Myocyte (in vitro differentiated cells): ENCODE measurements at regions not wholly inside any gene's neighbourhood (a gene's known extent, or its start where the extent isn't known, plus 50 kb on each side); places are given as distances from the start of the nearest gene placed in this dataset.
"Not testable (repeated sequence)": the region's sequence is repeated elsewhere in the genome, so short reads cannot be mapped to it uniquely, and the experiment has no call there.

Experiments
- DNase-seq: peaks from one replicate; pipeline ENCODE4 v3.0.0-alpha.2; 2012; ENCODE audit warnings: low read depth

DNA sequence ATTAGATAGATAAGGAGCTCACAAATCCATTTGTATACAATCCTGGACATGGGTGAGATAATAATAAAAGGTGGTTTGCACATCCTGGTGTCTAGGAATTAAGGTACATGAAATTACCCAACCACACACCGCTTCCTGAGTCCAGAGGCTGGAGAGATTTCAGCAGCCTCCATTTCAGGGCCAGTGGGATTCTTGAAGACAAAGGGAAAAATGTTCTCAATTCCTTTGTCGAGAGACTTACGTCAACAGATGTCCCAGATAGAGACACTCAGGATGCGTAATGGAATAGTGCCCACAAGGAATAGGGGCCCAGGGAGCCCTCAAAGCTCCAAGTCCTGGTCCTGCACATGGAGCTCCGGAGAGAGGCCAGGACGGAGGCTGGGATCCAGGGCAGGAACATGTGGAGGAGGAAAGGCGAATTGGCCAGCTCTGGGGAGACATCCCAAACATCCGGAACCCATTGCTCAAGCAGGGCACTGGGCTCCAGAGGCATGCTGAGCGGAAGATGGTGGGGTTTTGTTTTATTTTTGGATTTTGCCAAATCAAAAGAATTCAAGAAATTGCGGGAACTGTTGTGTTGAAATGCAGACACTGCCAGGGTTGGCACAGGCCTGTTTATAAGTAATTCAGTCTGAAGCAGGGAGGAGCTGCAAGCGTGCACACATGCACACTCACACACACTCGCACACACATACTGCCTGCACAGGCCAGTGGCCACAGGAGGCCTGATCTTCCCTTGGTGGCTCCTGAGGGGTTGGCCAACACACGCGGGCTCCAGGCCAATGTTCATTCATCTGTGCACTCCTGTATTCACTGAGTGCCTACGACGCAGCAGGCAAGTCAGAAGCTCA, 97.2 kb downstream of the NOG start:
- no peak for DNase-seq

DNA sequence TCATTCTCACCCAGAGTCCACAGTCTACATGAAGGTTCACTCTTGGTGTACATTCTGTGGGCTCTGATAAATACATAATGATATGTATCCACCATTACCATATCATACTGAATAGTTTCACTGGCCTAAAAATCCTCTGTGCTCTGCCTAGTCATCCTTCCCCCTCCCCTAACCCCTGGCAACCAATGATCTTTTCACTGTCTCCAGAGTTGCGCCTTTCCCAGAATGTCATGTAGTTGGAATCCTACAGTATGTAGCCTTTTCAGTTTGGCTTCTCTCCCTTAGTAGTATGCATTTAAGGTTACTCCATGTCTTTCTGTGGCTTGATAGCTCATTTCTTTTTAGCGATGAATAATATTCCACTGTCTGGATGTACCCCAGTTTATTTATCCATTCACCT, 101.3 kb downstream of the NOG start:
- no peak for DNase-seq

DNA sequence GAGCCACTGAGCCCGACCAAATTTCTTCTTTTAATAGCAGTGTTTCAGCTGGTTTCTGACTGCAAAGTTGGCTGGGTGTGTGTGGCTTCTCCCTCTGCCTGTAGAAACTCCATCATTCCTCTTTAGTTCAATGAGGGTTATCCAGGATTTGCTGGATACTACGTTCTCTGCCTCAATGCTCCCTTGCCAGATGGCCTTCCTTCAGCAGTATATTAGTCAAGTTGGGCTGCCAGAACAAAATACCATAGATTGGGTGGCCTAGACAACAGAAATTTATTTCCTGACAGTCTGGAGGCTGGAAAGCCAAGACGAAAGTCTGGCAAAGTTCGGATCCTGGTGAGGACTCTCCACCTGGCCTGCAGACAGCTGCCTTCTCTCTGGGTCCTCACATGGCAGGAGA, 103.7 kb downstream of the NOG start:
- no peak for DNase-seq

DNA sequence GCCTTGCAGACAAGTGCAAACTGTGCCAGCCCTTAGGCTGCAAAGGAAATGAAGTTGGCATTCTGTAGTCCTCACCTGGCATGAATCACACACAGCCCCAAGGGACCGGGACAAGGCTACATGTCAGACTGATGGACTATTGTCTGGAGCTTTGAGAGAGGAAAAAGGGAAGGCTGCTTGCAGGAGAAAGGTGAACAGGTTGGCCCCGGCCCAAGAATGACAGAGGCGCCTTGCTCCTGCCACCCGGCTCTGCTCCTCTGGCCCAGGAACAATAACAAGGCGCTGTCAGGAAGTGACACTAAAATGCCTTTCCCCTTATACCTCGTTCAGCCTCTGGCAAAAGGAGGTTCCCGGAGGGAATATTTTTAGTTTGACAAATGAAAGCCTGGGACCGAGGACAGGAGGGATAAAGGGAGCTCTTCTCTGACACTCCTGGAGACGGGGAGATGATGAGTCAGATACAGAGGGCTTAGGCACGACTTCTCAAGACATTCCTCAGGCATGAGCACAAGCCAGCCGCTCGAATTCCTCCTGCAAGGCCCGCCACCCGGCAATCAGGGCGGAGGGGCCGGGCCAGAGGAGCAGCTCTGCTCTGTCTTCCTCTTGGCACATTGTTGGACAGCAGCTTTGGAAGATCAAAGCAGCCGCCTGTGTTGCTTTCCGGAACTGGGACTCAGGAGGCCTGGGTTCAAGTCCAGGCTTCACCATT, 105.8 kb downstream of the NOG start:
- peak; percentile 94 for DNase-seq

DNA sequence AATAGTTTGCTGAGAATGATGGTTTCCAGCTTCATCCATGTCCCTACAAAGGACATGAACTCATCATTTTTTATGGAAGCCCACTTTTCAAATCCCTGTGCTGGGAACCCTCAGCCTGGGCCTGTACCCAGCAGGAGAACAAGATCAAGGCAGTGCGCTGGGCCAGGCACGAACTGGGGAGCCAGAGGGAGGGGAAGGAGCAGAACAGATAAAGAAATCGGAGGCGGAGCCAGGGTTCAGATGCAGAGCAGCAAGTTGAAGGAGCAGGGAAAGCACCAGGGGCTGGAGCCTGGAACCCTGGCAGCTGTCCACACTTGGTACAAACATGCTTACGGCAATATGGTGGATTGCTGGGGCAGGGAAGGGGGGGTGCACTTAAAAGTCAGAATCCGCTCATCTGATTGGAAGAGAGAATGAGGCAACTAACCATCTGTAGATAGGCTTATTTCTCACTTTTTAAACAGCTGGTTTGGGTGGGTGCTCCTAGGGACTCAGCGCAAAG, 107.5 kb downstream of the NOG start:
- no peak for DNase-seq

DNA sequence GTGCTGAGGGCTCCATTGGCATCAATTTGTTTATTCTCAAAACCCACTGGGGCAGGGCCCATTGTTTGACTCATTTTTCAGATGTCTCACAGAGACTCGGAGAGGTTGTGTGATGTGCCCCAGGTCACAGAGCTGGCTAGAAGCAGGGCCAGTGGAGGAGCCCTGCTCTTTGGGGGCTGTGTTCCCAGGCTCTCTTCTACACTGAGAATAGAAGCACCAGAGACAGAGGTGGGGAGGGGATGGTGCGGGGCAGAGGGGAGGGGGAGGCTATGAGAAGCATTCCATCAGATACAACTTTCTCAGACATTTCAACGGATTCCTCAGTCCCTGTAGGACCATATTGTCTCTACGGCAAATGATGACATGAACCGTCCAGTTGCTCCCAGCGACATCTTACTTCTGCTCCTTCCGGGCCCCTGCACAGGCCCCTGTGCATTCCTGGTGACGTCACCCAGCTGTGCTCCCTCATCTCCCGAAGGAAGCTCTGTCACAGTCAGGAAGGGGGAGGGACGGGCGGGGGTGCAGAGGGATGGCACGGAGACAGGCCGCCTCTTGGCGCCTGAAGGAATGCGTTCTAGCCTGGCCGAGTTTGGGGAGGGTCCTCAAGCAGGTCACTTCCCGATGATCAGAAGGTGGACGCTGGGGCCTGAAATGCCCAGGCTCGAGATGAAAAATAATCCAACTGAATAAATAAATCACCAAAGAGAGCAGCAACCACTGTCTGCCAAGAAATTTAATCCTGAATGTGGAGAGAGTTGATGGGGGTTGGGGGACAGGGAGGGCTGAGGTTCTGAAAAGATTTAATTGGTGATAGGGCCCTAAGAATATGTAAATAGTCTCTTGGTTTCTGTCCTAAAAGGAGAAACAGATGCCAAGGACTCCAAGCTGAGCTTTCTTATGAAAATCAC, 114.1 kb downstream of the NOG start:
- DNase-seq = peak; percentile 81

DNA sequence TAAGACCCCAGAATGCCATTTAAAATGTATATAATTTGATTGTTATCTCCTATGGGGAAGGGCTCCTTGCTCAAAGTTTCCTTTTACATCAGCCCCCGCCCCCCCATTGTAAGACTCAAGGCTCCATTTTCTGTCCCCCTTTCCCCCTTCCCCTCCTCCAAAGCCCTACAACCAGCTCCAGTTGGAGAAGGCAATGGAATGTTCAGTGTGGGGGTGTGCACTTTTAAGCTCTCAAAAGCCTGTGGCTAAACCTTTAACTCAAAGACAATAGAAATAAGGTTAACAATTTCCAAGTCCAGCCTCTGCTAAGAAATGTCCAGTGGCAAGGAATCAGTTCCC, 114.7 kb downstream of the NOG start:
- DNase-seq = peak; percentile 41

DNA sequence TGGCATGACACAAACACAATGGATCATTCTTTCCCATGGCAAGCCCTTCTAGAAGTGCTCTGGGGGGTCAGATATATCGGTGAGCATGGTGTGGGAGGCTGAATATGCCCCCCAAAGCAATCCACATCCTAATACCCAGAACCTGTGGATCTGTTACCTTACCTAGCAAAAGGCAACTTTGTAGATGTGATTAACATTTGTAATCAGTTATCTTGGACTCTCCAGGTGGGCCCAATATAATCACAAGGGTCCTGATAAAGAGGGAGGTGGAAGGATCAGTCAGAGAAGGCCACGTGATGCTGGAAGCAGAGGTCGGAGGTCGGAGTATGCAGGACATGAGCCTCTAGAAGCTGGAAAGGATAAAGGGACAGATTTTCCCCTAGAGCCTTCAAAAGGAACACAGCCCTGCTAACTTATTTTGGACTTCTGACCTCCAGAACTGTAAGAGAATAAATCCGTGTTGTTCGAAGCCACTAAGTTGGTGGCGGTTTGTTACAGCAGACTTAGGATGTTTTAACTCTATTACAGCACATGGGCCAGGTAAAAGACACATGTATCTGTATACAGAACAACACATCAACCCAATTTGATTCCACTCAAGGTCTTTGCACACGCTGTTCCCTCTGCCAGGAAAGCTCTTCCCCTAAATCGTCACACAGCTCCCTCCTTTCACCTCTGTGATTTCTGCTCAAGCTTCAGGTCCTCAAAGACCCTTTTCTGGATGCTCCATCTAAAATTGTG, 115.3 kb downstream of the NOG start:
- no peak for DNase-seq

DNA sequence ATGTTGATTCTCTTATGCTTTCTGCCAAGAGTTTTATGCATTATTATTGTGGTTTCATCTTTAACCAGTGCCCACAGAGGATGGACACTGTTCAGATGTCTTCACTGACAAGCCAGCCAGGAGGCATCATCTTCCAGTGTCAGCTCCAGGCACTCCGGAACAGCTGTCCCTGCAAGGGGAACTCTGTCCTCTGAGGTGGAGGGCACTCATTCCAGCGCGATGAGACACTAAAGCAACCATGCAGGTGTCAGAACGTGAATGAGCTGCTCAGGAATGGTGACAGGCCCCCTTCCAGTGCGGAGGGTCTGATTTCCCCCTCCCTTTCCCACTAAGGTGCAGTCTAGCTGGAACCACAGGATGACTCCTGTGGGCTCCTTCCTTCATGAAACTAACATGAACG, 117.5 kb downstream of the NOG start:
- DNase-seq = peak; percentile 91

DNA sequence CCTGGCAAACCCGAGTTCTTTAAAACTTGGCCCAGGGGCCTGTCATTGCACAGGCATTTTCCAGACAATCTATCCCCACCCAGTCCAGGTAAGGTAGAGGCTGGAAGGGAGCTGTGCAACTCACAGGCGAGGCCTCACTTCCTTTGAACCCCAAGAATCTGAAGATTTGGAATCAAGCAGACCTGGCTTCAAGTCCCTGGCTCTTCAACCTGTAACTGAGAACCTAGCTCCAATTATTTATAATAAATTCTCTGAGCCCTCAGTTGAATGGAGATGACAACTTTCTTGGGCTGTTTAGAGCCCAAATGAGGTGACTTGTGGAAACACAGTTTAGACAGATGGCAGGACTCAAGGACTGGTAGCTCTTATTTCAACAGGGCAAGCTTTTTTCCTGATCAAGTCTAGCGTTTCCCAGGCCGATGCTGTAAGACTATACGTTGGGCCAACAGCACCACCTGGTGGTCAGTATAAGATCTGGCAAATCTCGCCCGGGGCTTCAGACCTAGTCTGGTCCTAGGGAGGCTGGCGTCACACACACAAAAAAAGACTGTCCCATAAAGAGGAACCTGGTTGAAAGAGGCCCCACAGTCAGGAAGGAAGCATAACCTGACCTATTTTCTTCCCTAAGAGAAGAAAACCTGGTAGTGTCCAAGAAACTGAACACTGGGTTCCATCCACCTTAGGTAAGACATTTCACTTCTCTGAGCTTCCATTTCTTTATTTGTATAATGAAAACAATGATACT, 117.9 kb downstream of the C17orf67 start:
- peak; percentile 92 for DNase-seq

DNA sequence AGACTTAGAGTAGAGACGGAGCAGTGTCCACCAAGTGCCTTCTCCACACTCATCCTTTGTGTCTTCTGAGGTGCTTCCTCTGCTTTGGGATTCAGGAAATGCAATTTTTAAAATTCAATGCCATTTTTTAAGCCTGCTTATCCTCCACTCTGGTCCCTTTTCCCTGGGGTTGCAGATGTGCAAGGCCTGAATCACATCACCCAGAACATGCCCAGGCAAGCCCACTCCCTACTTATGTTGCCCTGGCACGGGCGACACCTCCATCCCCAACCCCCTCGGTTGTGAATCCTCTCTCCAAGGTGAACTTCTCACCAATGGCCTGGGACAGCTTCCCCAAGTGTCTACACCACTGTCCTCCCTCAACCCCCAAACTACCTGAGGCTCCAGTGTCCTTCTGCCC, 116.2 kb downstream of the C17orf67 start:
- DNase-seq = peak; percentile 14

DNA sequence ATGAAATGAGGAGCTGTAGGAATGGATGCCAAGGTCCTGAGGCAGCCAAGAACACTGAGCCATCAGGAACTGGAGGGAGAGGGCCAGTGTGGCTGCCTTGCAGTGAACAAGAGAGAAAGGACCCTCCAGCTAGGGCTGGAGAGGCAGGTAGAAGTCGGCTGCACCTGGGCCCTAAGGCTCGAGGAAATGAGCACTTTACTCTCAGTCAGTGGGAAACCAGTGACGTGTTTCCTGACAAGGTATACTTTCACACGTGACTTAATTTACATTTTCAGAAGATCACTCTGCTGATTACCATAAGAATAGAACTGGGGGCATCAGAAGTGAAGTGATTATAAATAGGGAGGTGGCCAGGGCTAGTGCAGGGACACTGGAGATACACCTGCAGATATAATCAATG, 115.2 kb downstream of the C17orf67 start:
- no peak for DNase-seq

DNA sequence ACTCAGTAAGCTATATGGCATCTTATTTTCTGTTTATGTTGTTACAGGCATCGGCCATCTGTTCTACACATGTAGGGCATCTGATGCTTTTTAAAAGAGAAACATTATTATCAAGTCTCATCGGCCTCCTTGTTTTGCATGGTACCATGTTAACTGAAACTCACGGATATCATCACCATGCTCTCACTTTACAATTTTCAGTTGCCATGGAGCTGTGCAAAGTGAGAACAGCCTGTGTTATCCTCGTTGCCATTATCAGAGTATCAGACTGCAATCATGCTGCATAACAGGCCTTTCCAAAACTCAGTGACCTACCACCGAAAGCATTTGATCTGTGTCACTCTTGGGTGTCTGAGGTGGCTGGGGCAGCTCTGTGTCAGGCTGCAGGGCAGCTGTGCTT, 110.3 kb downstream of the C17orf67 start:
- DNase-seq = no peak

DNA sequence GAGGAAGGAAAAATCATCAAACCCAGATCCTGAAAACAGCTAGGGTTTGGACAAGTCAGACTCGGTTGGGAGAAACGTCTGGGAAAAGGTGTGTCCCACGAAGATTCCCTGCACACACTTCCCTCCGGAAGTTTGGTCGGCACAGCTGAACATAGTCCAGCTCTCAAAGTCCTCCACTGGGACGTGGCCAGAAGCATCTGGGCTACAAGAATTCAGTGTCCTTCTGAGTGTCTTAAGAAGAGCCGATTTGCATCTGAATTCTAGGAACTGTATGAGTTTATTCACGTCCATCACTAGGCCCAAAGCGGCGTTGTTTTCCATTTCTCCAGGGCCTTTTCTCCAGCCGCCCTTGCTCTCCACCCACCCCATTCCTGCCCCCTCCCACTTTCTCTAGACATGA, 109.1 kb downstream of the C17orf67 start:
- DNase-seq = no peak

DNA sequence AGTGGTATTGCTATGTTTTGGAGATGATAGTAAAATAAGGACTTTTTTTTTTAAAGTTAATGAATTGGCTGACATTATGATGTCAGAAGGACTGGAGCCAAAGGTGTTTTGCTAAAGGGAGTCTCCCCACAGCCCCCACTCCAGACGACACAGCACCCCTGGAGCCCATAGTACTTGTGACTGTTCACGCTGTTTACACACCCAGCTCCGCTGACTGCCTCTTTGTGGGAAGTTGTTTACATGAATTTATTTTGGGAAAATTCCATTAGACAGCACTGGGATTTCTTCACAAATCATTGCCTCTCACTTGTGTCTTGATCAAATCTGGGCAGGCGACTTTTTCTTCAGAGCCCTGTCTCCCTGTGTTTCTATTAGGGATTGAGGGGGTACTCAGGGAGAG, 108.6 kb downstream of the C17orf67 start:
- DNase-seq = no peak

DNA sequence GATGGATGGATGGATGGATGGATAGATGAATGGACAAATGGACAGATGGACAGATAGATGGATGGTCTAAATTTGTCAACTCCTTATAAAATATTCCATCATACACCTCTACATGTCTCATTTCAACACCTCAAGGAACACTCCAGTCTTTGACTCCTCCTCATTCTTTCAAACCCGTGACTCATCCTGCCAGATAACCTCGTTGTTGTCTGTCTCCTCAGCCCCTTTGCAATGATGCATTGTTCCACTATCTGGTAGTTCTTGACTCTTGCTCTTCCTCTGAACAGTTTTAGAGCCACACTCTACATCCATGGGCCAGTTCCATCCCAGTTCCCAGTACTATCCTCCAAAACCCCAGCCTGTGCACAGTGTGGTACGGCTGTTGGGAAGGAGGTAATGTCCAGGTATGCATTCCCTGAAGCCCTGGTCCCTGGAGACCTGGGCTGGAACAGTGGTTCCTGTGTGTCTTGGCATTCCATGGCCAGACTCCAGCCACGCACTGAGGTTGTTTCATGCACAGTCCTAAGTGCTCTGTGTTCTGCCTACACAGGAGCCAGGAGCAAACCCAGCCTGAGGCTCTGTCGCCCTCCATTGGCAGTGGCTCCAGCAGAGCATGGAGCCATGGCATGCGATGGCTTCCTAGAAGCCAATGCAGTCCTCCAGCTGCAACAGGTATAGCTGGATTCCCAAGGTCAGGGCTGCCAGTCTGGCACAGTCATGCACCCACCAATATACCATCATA, 105.7 kb downstream of the C17orf67 start:
- DNase-seq = no peak

DNA sequence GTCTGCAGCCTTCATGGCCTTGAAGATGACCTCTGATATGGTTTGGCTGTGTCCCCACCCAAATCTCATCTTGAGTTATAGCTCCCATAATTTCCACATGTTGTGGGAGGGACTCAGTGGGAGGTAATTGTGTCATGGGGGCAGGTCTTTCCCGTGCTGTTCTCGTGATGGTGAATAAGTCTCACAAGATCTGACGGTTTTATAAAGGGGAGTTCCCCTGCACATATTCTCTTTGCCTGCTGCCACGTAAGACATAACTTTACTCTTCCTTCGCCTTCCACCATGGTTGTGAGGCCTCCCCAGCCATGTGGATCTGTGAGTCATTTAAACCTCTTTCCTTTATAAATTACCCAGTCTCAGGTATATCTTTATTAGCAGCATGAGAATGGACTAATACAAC, 102.6 kb downstream of the C17orf67 start:
- DNase-seq = not testable (repeated sequence)

DNA sequence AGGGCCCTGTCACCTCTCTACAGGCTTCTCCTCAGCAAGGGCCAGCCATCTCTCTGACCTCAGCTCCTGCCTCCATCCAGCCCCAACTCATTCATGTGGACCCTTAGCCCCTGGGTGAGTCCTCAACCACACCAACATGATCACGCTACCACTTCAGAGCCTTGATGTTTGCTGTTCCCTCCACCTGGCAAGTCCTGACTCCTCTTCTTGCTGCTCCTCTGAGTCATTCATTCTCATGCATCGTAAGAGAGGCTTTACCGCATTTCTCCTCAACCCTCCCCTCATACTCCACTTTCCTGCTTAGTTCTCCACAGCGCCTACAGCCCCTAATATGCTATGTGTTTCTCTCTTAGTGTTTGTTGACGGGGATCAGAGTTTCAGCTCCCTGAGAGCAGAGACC, 99.9 kb downstream of the C17orf67 start:
- no peak for DNase-seq

DNA sequence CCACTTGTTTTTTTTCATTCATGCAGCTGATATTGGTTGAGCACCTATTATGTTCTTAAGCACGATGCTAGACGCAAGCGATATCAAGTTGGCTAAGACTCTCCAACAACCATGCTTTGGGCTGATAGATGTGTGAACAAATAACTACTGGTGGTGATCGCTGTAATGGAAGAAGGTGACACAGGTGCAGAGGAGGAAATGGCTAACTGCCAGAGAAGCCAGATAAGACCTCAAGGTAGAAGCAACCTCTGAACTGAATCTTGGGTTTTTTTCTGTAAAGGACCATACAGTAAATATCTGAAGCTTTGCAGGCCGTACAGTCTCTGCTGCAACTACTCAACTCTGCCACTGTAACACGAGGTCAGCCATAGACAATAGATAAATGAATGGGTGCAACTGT, 97.9 kb downstream of the C17orf67 start:
- DNase-seq = no peak
